NCI-H2196 treated with DMSO at 0.1 percent for 48 hours (cell line): ENCODE measurements at regions not wholly inside any gene's neighbourhood (a gene's known extent, or its start where the extent isn't known, plus 50 kb on each side); places are given as distances from the start of the nearest gene placed in this dataset.
"Not testable (repeated sequence)": the region's sequence is repeated elsewhere in the genome, so short reads cannot be mapped to it uniquely, and the experiment has no call there.

ENCODE experiments used
- DNase-seq: peaks from one replicate; lab custom pipeline; 2025; ENCODE audit not compliant: unreplicated experiment; lab: John Stamatoyannopoulos, UW

- no peak for DNase-seq
Measured at GRCh38 chr4:124025000-124025399, 628.4 kb downstream of the SPRY1 start.

- no peak for DNase-seq
Measured at GRCh38 chr4:124025428-124025827, 628.8 kb downstream of the SPRY1 start.

GRCh38 chr4:124028182-124028581 lies 631.6 kb downstream of the SPRY1 start:
- DNase-seq: no peak

- no peak for DNase-seq
Measured at GRCh38 chr4:124030147-124030546, 633.6 kb downstream of the SPRY1 start.

- DNase-seq: no peak
Measured at GRCh38 chr4:124032035-124032434, 635.4 kb downstream of the SPRY1 start.

GRCh38 chr4:124035364-124036041 lies 638.9 kb downstream of the SPRY1 start:
- no peak for DNase-seq

- DNase-seq: no peak
Measured at GRCh38 chr4:124037236-124037635, 640.6 kb downstream of the SPRY1 start.

- DNase-seq: no peak
Measured at GRCh38 chr4:124044330-124044729, 647.7 kb downstream of the SPRY1 start.

GRCh38 chr4:124044867-124045266 lies 648.3 kb downstream of the SPRY1 start:
- no peak for DNase-seq

GRCh38 chr4:124046190-124046589 lies 649.6 kb downstream of the SPRY1 start:
- no peak for DNase-seq

GRCh38 chr4:124053872-124054538 lies 657.4 kb downstream of the SPRY1 start:
- no peak for DNase-seq

- DNase-seq: no peak
Measured at GRCh38 chr4:124055336-124055735, 657.2 kb downstream of the ANKRD50 start.

- DNase-seq: no peak
Measured at GRCh38 chr4:124055896-124056295, 656.6 kb downstream of the ANKRD50 start.

- no peak for DNase-seq
Measured at GRCh38 chr4:124060261-124060918, 652.1 kb downstream of the ANKRD50 start.

GRCh38 chr4:124061413-124061812 lies 651.1 kb downstream of the ANKRD50 start:
- DNase-seq: no peak

- no peak for DNase-seq
Measured at GRCh38 chr4:124065422-124065821, 647.1 kb downstream of the ANKRD50 start.

- DNase-seq: no peak
Measured at GRCh38 chr4:124065936-124066335, 646.6 kb downstream of the ANKRD50 start.

GRCh38 chr4:124066595-124066994 lies 645.9 kb downstream of the ANKRD50 start:
- no peak for DNase-seq

- DNase-seq: no peak
Measured at GRCh38 chr4:124067046-124067445, 645.5 kb downstream of the ANKRD50 start.

- DNase-seq: no peak
Measured at GRCh38 chr4:124070688-124071484, 641.6 kb downstream of the ANKRD50 start.

GRCh38 chr4:124075276-124075675 lies 637.3 kb downstream of the ANKRD50 start:
- not testable (repeated sequence) for DNase-seq
